DMS153 (cell line): ENCODE measurements at regions not wholly inside any gene's neighbourhood (a gene's known extent, or its start where the extent isn't known, plus 50 kb on each side); places are given as distances from the start of the nearest gene placed in this dataset.
A peak's percentile ranks its signal among the peaks of the same experiment; 100 is the strongest.
"Not testable (repeated sequence)": the region's sequence is repeated elsewhere in the genome, so short reads cannot be mapped to it uniquely, and the experiment has no call there.

Experiments used
- DNase-seq: peaks from one replicate; lab custom pipeline; 2025; lab: John Stamatoyannopoulos, UW

- DNase-seq = no peak
These were observed 274.7 kb downstream of the RND3 start for GRCh38 chr2:150212722-150213171.

- DNase-seq = no peak
These were observed 276.3 kb downstream of the RND3 start for GRCh38 chr2:150211164-150211631.

- DNase-seq = no peak
These were observed 277.7 kb downstream of the RND3 start for GRCh38 chr2:150209746-150210145.

- no peak for DNase-seq
These were observed 278.8 kb downstream of the RND3 start for GRCh38 chr2:150208689-150209088.

GRCh38 chr2:150207979-150208378 lies 279.5 kb downstream of the RND3 start:
- DNase-seq = no peak

GRCh38 chr2:150204451-150204850 lies 283.0 kb downstream of the RND3 start:
- no peak for DNase-seq

GRCh38 chr2:150194816-150195215 lies 292.7 kb downstream of the RND3 start:
- not testable (repeated sequence) for DNase-seq

- DNase-seq = no peak
These were observed 294.8 kb downstream of the RND3 start for GRCh38 chr2:150192701-150193100.

GRCh38 chr2:150191349-150191748 lies 296.1 kb downstream of the RND3 start:
- DNase-seq = no peak

GRCh38 chr2:150190546-150190945 lies 296.9 kb downstream of the RND3 start:
- no peak for DNase-seq

GRCh38 chr2:150188800-150189199 lies 298.7 kb downstream of the RND3 start:
- no peak for DNase-seq

- no peak for DNase-seq
These were observed 299.3 kb downstream of the RND3 start for GRCh38 chr2:150188177-150188576.

GRCh38 chr2:150182566-150183235 lies 304.8 kb downstream of the RND3 start:
- peak; percentile 31 for DNase-seq

GRCh38 chr2:150178591-150178990 lies 308.9 kb downstream of the RND3 start:
- no peak for DNase-seq

- DNase-seq = no peak
These were observed 312.5 kb downstream of the RND3 start for GRCh38 chr2:150174971-150175421.

GRCh38 chr2:150174056-150174805 lies 313.2 kb downstream of the RND3 start:
- no peak for DNase-seq

GRCh38 chr2:150171065-150171548 lies 316.4 kb downstream of the RND3 start:
- no peak for DNase-seq

- no peak for DNase-seq
These were observed 318.2 kb downstream of the RND3 start for GRCh38 chr2:150169237-150169629.

GRCh38 chr2:150168595-150169236 lies 318.8 kb downstream of the RND3 start:
- DNase-seq = no peak

GRCh38 chr2:150167711-150168110 lies 319.8 kb downstream of the RND3 start:
- DNase-seq = no peak

- peak; percentile 19 for DNase-seq
These were observed 321.0 kb downstream of the RND3 start for GRCh38 chr2:150166313-150167051.

GRCh38 chr2:150165988-150166312 lies 321.5 kb downstream of the RND3 start:
- no peak for DNase-seq
